ENCODE measurements at regions not wholly inside any gene's neighbourhood (a gene's known extent, or its start where the extent isn't known, plus 50 kb on each side); places are given as distances from the start of the nearest gene placed in this dataset.
A peak's percentile ranks its signal among the peaks of the same experiment; 100 is the strongest.
"Not testable (repeated sequence)": the region's sequence is repeated elsewhere in the genome, so short reads cannot be mapped to it uniquely, and the experiment has no call there.

GRCh38 chr19:14287837-14288236 is 81.9 kb upstream of the ADGRL1 start:
- intact Hi-C loops (cut with DNase I); DNase-seq: not testable (repeated sequence)

- intact Hi-C loops (cut with DNase I); DNase-seq: not testable (repeated sequence)
These were observed 80.6 kb upstream of the ADGRL1 start for GRCh38 chr19:14286594-14286993.

GRCh38 chr19:14285726-14286125 is 79.8 kb upstream of the ADGRL1 start:
- intact Hi-C loops (cut with DNase I); DNase-seq: not testable (repeated sequence)

GRCh38 chr19:14283813-14284520 is 78.0 kb upstream of the ADGRL1 start:
- intact Hi-C loops (cut with DNase I); DNase-seq: not testable (repeated sequence)

GRCh38 chr19:14279270-14279669 is 73.3 kb upstream of the ADGRL1 start:
- intact Hi-C loops (cut with DNase I), result not testable (repeated sequence)

GRCh38 chr19:14277608-14278007 is 71.6 kb upstream of the ADGRL1 start:
- intact Hi-C loops (cut with DNase I), result no loop called here
- DNase-seq, result no peak

More at GRCh38 chr19:14279270-14279669, 73.3 kb upstream of the ADGRL1 start:
- DNase-seq, result peak in 2 of 42 donors; percentile 6 to 9

- intact Hi-C loops (cut with DNase I), result not testable (repeated sequence)
These were observed 69.9 kb upstream of the ADGRL1 start for GRCh38 chr19:14275823-14276222.

GRCh38 chr19:14272623-14273022 is 66.7 kb upstream of the ADGRL1 start:
- no peak for DNase-seq
- intact Hi-C loops (cut with DNase I), result no loop called here

More at GRCh38 chr19:14275823-14276222, 69.9 kb upstream of the ADGRL1 start:
- DNase-seq, result not testable (repeated sequence)

GRCh38 chr19:14271840-14272239 is 65.9 kb upstream of the ADGRL1 start:
- intact Hi-C loops (cut with DNase I), result no loop called here
- no peak for DNase-seq

- DNase-seq; intact Hi-C loops (cut with DNase I): not testable (repeated sequence)
These were observed 64.6 kb upstream of the ADGRL1 start for GRCh38 chr19:14270557-14270956.

- intact Hi-C loops (cut with DNase I), result no loop called here
- DNase-seq, result no peak
These were observed 61.3 kb upstream of the ADGRL1 start for GRCh38 chr19:14267224-14267741.

GRCh38 chr19:14266208-14266607 is 60.2 kb upstream of the ADGRL1 start:
- intact Hi-C loops (cut with DNase I); DNase-seq: not testable (repeated sequence)

GRCh38 chr19:14265290-14266036 is 59.5 kb upstream of the ADGRL1 start:
- DNase-seq, result peak in 1 of 42 donors; percentile 9

GRCh38 chr19:14255902-14256649 is 50.1 kb upstream of the ADGRL1 start:
- DNase-seq, result not testable (repeated sequence)

More at GRCh38 chr19:14265290-14266036, 59.5 kb upstream of the ADGRL1 start:
- intact Hi-C loops (cut with DNase I), result no loop called here

More at GRCh38 chr19:14255902-14256649, 50.1 kb upstream of the ADGRL1 start:
- intact Hi-C loops (cut with DNase I), result not testable (repeated sequence)

All from head of caudate nucleus (tissue), 42 donors.